Stomach smooth muscle (tissue), 2 donors: ENCODE measurements at regions not wholly inside any gene's neighbourhood (a gene's known extent, or its start where the extent isn't known, plus 50 kb on each side); places are given as distances from the start of the nearest gene placed in this dataset.

Source experiments
- H3K27ac ChIP-seq: one replicate; pipeline ENCODE4 v1.7.0; 2013; ENCODE audit warnings: mild to moderate bottlenecking, low read length, inconsistent platforms
- H3K27me3 ChIP-seq, 2 donors: one replicate each; pipeline ENCODE4 v1.7.0; 2013; ENCODE audit warnings: low read length in 2 of 2; ENCODE audit not compliant: insufficient read depth in 2 of 2, control insufficient read depth in 1 of 2
- H3K36me3 ChIP-seq, 2 donors: one replicate each; pipeline ENCODE4 v1.7.0; 2013; ENCODE audit warnings: low read length in 2 of 2; ENCODE audit not compliant: control insufficient read depth in 2 of 2, insufficient read depth in 2 of 2
- H3K4me1 ChIP-seq: one replicate; pipeline ENCODE4 v1.7.0; 2013; ENCODE audit warnings: low read length; ENCODE audit not compliant: control insufficient read depth, insufficient read depth
- H3K4me3 ChIP-seq, 2 donors: one replicate each; pipeline ENCODE4 v1.7.0; 2013; ENCODE audit warnings: low read length in 2 of 2
- H3K9ac ChIP-seq, 2 donors: one replicate each; pipeline ENCODE4 v1.7.0; 2013; ENCODE audit warnings: low read length in 2 of 2, mild to moderate bottlenecking in 1 of 2
- H3K9me3 ChIP-seq, 2 donors: one replicate each; pipeline ENCODE4 v1.7.0; 2013; ENCODE audit warnings: low read length in 2 of 2; ENCODE audit not compliant: control insufficient read depth in 2 of 2
- donor health status: healthy.
- donor health status: Pancreatic carcinoma.

DNA sequence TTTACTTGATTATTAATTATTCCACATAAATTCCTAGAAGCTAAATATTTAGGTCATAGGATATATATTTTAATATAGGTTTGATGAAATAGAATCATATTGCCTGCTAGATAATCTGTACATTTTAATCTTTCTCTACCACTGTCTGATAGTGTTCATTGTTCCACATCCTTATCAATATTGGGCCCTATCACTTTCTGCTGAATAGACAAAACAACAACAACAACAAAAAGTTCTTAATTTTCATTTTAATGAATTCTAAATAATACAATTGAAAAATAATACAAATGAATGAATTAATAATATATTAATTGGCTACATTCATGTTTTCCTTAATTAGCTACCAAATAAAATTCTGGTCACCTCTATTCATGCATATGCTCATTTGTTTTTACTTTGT, 1437.2 kb downstream of the LRFN5 start:
- Histone ChIP-seq H3K27me3 (no peaks in the 10 kb centered on the region), H3K9me3 (no peaks in the 10 kb centered on the region), H3K27ac (no peak overlapping the region), H3K9ac (no peak overlapping the region), H3K4me1 (no peaks in the 10 kb centered on the region), H3K4me3 (no peak overlapping the region), H3K36me3 (no peaks in the 10 kb centered on the region)

DNA sequence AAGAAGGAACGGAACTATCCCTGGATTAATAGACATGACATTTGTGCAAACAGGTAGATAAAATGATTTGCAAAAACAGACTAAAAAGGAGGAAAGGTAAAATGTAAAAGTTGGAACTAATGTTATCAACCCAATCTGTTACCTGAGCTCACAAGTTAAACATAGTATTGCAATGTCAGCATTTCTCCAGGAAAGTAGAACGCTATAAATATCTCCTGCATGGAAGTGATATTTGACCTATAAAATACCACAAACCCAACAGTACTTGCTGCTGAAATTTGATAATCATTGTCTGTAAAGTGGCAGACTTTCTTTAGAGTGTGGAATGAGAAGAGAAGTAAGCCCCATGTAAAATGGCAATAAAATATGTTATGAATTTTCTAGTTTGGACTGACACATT, 1435.7 kb downstream of the LRFN5 start:
- H3K9ac ChIP-seq, result no peak overlapping the region

DNA sequence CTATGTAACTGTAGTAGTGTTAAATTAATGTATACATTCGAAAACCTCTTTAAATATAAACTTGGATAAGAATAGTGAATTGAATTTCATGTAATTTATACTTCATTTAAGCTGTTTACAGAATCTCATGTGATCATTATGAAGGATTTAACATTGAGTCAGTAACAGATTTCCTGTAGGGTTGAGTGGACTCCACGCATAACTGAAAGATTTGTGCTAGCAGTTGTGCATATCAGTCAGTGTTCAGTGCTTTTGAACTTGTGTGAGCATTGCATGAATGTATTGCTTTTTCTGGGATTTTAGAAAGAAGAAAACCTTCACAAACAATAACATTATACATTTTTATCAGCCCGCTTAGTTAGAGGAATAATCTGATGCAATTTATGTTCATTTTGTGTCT, 1435.3 kb downstream of the LRFN5 start:
- H3K27ac ChIP-seq, result no peak overlapping the region
- no peaks in the 10 kb centered on the region for H3K27me3 ChIP-seq
- H3K36me3 ChIP-seq, result no peaks in the 10 kb centered on the region
- H3K4me1 ChIP-seq, result no peaks in the 10 kb centered on the region
- no peak overlapping the region for H3K4me3 ChIP-seq
- no peaks in the 10 kb centered on the region for H3K9me3 ChIP-seq
- no peak overlapping the region for H3K9ac ChIP-seq

More for the DNA sequence above, 1435.7 kb downstream of the LRFN5 start:
- Histone ChIP-seq H3K36me3 (no peaks in the 10 kb centered on the region), H3K4me3 (no peak overlapping the region), H3K27me3 (no peaks in the 10 kb centered on the region), H3K4me1 (no peaks in the 10 kb centered on the region), H3K9me3 (no peaks in the 10 kb centered on the region), H3K27ac (no peak overlapping the region)

DNA sequence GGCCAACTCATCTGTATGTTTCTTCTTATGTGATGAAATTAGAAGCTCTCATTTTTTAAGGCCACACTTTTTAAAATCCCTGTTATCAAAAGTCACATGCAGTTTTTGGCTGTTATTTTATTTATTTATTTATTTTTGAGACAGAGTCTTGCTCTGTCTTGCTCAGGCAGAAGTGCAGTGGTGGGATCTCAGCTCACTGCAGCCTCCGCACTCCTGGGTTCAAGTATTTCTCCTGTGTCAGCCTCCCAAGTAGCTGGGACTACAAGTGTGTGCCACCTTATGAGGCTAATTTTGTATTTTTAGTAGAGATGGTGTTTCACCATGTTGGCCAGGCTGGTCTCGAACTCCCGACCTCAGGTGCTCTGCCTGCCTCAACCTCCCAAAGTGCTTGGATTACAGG, 1434.5 kb downstream of the LRFN5 start:
- no peaks in the 10 kb centered on the region for H3K27me3 ChIP-seq
- no peak overlapping the region for H3K27ac ChIP-seq
- H3K4me3 ChIP-seq, result no peak overlapping the region
- no peak overlapping the region for H3K9ac ChIP-seq
- H3K36me3 ChIP-seq, result no peaks in the 10 kb centered on the region
- no peaks in the 10 kb centered on the region for H3K4me1 ChIP-seq
- no peaks in the 10 kb centered on the region for H3K9me3 ChIP-seq

DNA sequence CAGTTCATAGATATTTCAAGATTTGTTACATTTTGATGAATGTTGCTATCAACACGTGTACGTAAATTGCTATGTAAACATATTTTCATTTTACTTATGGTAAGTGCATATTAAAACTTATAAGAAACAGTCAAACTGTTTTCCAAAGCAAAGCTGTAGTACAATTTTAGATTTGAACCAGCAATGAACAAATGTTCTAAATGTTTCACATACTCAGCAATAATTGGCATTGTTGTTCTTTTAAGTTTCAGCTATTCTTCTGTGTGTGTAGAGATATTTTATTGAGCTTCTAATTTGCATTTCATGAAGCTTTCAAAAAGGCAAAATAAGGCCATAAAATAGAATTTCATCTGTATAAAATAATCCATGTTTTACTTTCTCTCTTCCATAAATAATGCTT, 1433.2 kb downstream of the LRFN5 start:
- Histone ChIP-seq H3K9me3 (no peaks in the 10 kb centered on the region), H3K4me1 (no peaks in the 10 kb centered on the region), H3K27ac (no peak overlapping the region), H3K9ac (no peak overlapping the region), H3K27me3 (no peaks in the 10 kb centered on the region), H3K4me3 (no peak overlapping the region), H3K36me3 (no peaks in the 10 kb centered on the region)

DNA sequence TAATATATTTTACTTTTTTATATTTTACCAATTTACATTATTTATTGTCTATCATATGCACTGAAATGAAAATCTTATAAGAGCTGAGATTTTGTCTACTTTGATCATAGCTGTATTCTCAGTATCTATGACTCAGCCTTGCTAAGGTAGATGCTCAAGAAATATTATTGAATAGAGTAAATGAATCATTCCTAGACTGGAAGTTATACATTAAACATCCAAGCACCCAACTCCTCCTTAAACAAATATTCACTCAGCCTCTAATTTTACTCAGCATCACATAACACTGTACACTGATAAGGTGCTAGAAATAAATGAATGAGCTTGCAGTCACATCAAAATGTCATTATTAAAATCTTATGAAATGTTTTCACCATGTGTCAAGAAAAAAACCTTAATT, 1424.9 kb downstream of the LRFN5 start:
- Histone ChIP-seq H3K36me3 (no peaks in the 10 kb centered on the region), H3K4me3 (no peak overlapping the region), H3K27me3 (no peaks in the 10 kb centered on the region), H3K9ac (no peak overlapping the region), H3K27ac (no peak overlapping the region), H3K4me1 (no peaks in the 10 kb centered on the region), H3K9me3 (no peaks in the 10 kb centered on the region)

DNA sequence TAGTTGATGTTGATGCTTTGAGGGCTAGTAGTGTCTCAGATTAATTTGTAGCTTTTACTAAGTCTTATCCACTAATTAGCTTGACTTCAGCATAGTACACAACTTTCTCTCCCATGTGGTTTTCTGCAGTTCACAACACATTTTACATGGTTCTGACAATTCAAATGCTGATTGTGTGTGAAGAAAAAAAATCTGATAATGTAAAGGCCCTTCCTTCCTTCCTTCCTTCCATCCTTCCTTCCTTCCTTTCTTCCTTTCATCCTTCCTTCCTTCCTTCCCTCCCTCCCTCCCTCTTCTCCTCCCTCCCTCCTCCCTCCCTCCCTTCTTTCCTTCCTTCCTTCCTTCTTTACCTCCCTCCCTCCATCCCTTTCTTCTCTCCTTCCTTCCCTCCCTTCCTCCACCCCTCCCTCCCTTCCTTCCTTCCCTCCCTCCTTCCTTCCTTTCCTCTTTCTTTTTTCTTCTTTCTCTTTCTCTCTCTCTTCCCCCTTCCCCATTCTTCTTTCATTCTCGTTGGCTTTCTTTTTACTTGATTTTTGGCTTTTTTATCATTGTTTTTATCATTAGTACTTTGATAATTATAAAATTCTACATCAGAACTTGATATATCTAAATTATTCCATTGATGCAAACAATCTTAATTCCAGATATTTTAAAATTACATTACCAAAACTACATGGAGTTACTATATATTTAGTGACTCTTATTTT, 1415.6 kb downstream of the LRFN5 start:
- no peaks in the 10 kb centered on the region for H3K36me3 ChIP-seq
- no peak overlapping the region for H3K27ac ChIP-seq
- peaks cover 0 to 3% of the 10 kb centered on the region in 2 donors for H3K9me3 ChIP-seq
- no peaks in the 10 kb centered on the region for H3K4me1 ChIP-seq
- H3K27me3 ChIP-seq, result no peaks in the 10 kb centered on the region
- H3K9ac ChIP-seq, result no peak overlapping the region
- H3K4me3 ChIP-seq, result no peak overlapping the region

DNA sequence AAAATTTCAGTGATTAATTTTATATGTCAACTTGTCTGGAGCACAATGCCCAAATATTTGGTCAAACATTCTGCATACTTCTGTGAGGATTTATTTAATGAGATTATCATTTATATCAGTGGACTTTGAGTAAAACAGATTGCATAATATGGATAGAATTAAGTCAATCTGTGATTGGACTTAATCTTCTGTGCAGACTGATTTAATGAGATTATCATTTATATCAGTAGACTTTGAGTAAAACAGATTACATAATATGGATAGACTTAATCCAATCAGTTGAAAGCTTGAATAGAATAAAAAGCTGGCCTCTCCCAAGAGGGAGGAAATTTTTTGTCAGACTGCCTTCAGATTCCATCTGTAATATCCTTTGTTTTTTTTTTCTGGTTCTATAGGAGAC, 1413.2 kb downstream of the LRFN5 start:
- Histone ChIP-seq H3K9me3 (peaks cover 0 to 3% of the 10 kb centered on the region in 2 donors), H3K36me3 (no peaks in the 10 kb centered on the region), H3K27ac (no peak overlapping the region), H3K27me3 (no peaks in the 10 kb centered on the region), H3K4me3 (no peak overlapping the region), H3K9ac (no peak overlapping the region), H3K4me1 (no peaks in the 10 kb centered on the region)

DNA sequence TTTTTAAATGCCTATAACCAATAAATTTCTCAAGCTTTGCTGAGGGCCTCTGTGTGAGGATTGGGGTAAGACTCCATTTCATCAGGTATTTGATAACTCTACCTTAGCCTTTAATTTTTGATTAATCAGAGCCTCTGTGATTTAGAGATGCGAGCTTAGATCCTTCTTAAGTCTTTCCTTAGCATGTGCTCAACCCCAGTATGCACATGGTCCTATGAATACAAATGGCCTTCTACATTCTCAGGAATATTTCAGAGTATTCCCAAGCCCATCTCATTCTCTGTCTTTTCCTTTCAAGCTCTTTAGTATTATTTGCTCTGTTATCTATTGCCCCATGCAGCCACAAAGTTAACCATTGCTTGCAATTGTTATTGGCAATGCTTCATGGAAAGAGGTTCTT, 1407.7 kb downstream of the LRFN5 start:
- no peak overlapping the region for H3K4me3 ChIP-seq
- H3K4me1 ChIP-seq, result no peaks in the 10 kb centered on the region
- no peak overlapping the region for H3K9ac ChIP-seq
- H3K36me3 ChIP-seq, result no peaks in the 10 kb centered on the region
- no peaks in the 10 kb centered on the region for H3K9me3 ChIP-seq
- H3K27ac ChIP-seq, result no peak overlapping the region
- H3K27me3 ChIP-seq, result no peaks in the 10 kb centered on the region

DNA sequence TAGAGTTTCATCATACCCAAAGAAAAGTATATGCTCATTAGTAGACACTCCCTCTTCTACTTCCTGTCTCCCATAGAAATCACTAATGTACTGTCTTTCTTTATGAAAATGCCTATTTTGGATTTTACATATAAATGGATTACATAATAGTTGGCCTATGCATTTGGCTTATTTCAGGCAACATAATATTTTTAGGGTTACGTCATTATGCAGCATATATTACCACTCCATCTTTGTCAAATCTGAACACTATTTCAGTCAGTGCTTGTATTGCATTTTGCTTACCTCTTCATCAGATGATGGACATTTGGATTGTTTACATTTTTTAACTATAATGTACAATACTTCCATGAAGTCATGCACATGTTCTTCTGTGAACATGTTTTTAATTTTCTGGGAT, 1406.1 kb downstream of the LRFN5 start:
- Histone ChIP-seq H3K27ac (no peak overlapping the region), H3K36me3 (no peaks in the 10 kb centered on the region), H3K9ac (no peak overlapping the region), H3K4me3 (no peak overlapping the region), H3K27me3 (no peaks in the 10 kb centered on the region), H3K4me1 (no peaks in the 10 kb centered on the region), H3K9me3 (no peaks in the 10 kb centered on the region)

DNA sequence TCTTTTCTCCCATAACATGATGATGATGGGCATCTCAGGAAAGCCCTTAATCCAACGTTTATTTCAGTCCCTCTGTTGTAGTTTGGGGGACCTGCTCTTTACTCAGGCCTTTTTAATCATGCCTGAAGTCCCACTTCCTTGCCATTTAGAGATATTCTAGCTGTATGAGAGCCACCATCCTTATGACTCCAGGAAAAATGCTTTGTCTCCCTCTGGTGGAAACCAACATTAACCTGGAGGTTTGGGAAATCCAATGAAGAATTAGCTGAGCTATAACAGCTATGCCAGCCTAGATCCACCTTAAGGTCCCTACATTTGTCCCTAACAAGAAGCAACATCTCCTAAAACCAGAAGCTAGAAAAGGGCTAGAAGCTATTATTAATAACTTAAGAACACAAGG, 1399.1 kb downstream of the LRFN5 start:
- Histone ChIP-seq H3K36me3 (no peaks in the 10 kb centered on the region), H3K4me3 (no peak overlapping the region), H3K9me3 (peaks cover 16 to 23% of the 10 kb centered on the region in 2 donors)

More for the DNA sequence above, 1399.1 kb downstream of the LRFN5 start:
- H3K27ac ChIP-seq, result no peak overlapping the region
- no peaks in the 10 kb centered on the region for H3K27me3 ChIP-seq
- H3K9ac ChIP-seq, result no peak overlapping the region
- H3K4me1 ChIP-seq, result no peaks in the 10 kb centered on the region
